NB4 (cell line): ENCODE measurements at regions not wholly inside any gene's neighbourhood (a gene's known extent, or its start where the extent isn't known, plus 50 kb on each side); places are given as distances from the start of the nearest gene placed in this dataset.
"Not testable (repeated sequence)": the region's sequence is repeated elsewhere in the genome, so short reads cannot be mapped to it uniquely, and the experiment has no call there.

Experiments
- DNase-seq: peaks from one replicate; pipeline ENCODE4 v3.0.0; 2010; ENCODE audit warnings: low read depth
- H3K4me3 ChIP-seq: one replicate; pipeline ENCODE4 v1.5.1; 2011; ENCODE audit warnings: mild to moderate bottlenecking, low read depth, low read length, moderate library complexity
- MYC ChIP-seq: IDR thresholded peaks from 2 replicates; pipeline ENCODE4 v1.6.1; 2011; ENCODE audit warnings: low read depth, low read length
- POLR2A ChIP-seq: IDR thresholded peaks from 2 replicates; pipeline ENCODE4 v1.6.1; 2011; ENCODE audit warnings: mild to moderate bottlenecking; ENCODE audit not compliant: insufficient read length; ENCODE audit errors: extremely low read depth
- TF ChIP-seq, protein P1 (sequence below): IDR thresholded peaks from one replicate; pipeline ENCODE4 v1.5.1; 2012; ENCODE audit warnings: low read depth, low read length
- TF ChIP-seq, protein P2 (sequence below): IDR thresholded peaks from 2 replicates; pipeline ENCODE4 v1.6.1; 2011; ENCODE audit warnings: low read depth, low read length

DNA sequence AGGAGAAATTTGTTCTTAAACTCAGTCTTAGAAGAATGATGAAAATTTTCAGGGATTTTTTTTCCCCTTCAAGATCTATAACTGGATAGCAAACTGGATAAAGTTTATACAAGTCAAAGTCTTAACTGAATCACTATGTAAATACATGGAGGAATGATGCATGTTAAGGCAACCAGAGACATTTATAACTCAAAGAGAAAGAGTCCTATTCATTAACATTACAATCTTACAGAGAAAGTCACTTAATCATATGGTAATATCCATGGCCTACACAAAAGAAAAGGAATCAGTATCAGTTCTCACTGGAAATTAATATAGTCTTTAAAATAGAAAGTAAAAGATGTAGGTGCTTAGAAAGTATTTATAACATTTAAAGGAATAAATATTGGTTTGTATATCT, 869.1 kb downstream of the TBL1XR1 start:
- H3K4me3 ChIP-seq, result no peak overlapping the region
- TF ChIP-seq, protein P1, sequence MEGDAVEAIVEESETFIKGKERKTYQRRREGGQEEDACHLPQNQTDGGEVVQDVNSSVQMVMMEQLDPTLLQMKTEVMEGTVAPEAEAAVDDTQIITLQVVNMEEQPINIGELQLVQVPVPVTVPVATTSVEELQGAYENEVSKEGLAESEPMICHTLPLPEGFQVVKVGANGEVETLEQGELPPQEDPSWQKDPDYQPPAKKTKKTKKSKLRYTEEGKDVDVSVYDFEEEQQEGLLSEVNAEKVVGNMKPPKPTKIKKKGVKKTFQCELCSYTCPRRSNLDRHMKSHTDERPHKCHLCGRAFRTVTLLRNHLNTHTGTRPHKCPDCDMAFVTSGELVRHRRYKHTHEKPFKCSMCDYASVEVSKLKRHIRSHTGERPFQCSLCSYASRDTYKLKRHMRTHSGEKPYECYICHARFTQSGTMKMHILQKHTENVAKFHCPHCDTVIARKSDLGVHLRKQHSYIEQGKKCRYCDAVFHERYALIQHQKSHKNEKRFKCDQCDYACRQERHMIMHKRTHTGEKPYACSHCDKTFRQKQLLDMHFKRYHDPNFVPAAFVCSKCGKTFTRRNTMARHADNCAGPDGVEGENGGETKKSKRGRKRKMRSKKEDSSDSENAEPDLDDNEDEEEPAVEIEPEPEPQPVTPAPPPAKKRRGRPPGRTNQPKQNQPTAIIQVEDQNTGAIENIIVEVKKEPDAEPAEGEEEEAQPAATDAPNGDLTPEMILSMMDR, result no peak
- TF ChIP-seq, protein P2, sequence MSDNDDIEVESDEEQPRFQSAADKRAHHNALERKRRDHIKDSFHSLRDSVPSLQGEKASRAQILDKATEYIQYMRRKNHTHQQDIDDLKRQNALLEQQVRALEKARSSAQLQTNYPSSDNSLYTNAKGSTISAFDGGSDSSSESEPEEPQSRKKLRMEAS, result no peak
- no peak for TF ChIP-seq POLR2A
- no peak for DNase-seq

DNA sequence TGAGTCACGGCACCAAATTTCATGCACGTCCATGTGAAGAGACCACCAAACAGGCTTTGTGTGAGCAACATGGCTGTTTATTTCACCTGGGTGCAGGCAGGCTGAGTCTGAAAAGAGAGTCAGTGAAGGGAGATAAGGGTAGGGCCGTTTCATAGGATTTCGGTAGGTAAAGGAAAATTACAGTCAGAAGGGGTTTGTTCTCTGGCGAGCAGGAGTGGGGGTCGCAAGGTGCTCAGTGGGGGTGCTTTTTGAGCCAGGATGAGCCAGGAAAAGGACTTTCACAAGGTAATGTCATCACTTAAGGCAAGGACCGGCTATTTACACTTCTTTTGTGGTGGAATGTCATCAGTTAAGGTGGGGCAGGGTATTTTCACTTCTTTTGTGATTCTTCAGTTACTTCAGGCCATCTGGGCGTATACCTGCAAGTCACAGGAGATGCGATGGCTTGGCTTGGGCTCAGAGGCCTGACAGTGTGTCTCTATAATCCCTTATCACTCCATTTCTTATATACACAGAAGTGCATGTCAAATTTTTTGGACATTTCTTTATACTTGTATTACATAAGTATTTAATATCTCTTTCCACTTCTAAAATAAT, 870.3 kb downstream of the TBL1XR1 start:
- not testable (repeated sequence) for H3K4me3 ChIP-seq, DNase-seq

DNA sequence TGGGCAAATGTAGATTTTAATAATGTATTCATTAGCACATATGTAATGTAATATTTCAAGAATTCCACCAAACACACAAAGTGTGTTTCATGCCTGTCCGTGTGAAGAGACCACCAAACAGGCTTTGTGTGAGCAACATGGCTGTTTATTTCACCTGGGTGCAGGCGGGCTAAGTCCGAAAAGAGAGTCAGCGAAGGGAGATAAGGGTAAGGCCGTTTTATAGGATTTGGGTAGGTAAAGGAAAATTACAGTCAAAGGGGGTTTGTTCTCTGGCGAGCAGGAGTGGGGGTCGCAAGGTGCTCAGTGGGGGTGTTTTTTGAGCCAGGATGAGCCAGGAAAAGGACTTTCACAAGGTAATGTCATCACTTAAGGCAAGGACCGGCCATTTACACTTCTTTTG, 875.8 kb downstream of the TBL1XR1 start:
- not testable (repeated sequence) for H3K4me3 ChIP-seq, DNase-seq

DNA sequence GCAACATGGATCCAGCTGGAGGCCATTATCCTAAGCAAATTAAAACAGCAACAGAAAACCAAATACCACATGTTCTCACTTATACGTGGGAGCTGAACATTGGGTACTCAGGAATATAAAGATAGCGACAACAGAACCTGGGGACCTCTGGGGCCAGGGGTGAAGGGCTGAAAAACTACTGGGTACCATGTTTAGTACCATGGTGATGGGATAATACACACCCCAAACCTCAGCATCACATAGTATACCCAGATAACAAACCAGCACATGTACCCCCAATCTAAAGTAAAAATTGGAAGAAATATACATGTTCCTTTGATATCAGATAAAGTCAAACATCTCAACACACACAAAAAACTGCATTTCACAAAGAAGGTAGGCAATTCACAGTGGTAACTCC, 876.2 kb downstream of the TBL1XR1 start:
- no peak overlapping the region for H3K4me3 ChIP-seq
- DNase-seq, result no peak
- TF ChIP-seq, protein P1, result no peak
- TF ChIP-seq POLR2A, result no peak

DNA sequence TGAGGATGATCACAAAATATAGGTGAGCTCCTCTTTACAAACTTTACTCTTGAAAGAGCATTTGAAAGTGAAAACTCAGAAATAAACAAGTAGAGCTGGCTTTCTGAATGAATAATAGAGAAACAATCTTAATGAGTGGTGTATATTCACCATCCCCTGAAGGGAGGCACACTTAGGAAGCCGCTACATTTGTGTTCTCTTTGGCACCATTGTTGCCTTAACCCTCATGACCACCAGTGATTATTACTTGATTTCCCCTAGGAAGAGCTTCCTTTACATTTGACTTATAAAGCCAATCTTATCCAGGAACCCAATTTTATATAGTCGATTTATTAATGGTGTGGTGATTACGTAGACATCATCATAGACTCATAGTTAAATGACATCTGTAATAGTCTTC, 883.9 kb downstream of the TBL1XR1 start:
- H3K4me3 ChIP-seq, result no peak overlapping the region
- no peak for TF ChIP-seq POLR2A
- TF ChIP-seq, protein P1, result no peak
- TF ChIP-seq, protein P2, result no peak
- TF ChIP-seq MYC, result no peak
- no peak for DNase-seq

DNA sequence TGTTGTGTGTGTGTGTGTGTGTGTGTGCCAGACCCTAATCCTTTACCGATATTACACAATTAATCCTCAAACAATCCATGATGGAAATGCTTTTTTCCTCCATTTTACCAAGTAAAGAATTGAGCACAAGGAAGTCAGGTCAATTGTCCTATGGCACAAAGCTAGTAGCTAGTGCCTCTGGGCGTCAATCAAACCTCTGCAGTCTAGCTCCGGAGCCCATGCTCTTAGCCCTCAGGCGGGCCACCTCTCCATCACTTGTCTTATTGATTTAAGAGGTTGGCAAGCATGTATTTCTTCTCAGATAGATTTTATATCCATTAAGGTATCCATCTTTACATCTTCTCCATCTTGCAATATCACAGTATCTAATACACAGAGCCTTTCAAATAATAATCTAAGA, 886.6 kb downstream of the TBL1XR1 start:
- DNase-seq, result no peak

DNA sequence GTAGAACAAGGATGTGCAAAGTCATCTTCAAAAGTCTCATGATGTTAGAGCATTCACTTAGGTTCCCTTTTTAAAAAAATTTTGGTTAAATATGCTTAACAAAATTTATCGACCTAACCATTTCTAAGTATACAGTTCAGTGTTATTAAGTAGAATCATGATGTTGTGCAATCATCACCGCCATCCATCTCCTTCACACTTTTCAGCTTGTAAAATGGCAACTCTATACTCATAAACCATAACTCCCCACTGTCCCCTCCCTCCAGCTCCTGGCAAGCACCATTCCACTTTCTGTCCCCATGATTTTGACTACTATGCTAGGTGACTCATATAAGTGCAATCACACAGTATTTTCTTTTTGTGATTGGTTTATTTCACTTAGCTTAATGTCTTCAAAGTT, 895.0 kb downstream of the TBL1XR1 start:
- no peak overlapping the region for H3K4me3 ChIP-seq
- DNase-seq, result no peak
- TF ChIP-seq POLR2A, result no peak
- TF ChIP-seq MYC, result no peak

More for the DNA sequence above, 886.6 kb downstream of the TBL1XR1 start:
- H3K4me3 ChIP-seq, result no peak overlapping the region
- TF ChIP-seq, protein P2, result no peak
- TF ChIP-seq, protein P1, result no peak
- TF ChIP-seq POLR2A, result no peak
- TF ChIP-seq MYC, result no peak

DNA sequence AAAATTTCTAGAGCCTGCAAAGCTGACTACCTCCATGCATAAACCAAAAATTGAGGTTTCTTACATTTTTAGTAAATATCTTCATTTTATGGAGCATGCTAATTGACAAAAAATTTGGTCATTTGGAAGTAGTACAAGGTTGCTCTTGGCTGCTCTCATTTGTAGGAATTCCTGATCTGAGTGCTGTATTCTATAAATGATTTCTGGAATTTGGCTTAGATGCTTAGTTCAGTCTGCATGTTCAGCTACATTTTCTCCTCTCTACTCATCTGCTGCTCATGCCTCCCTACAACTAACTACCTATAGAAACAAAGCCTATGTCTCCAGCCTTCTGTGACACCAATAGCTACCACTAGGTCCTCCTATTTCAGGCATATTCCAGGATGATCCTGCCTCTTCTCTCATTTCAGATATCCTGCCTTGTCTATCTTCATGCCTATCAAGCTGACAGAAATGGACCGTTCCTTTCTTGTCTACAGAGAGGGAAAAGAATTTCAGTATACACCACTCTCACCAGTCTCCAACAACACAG, 901.1 kb downstream of the TBL1XR1 start:
- no peak overlapping the region for H3K4me3 ChIP-seq
- no peak for DNase-seq
- TF ChIP-seq, protein P1, result no peak
- no peak for TF ChIP-seq MYC
- TF ChIP-seq POLR2A, result no peak
- TF ChIP-seq, protein P2, result no peak
